Parathyroid adenoma (tissue), 2 donors: ENCODE measurements at regions not wholly inside any gene's neighbourhood (a gene's known extent, or its start where the extent isn't known, plus 50 kb on each side); places are given as distances from the start of the nearest gene placed in this dataset.

Experiments
- H2AFZ ChIP-seq: fragments of 300-600 bp; sonication (generic); one replicate; pipeline ENCODE4 v1.7.0; 2017; ENCODE audit warnings: antibody characterized with exemption, mild to moderate bottlenecking
- H3K27ac ChIP-seq: fragments of 300-600 bp; sonication (generic); one replicate; pipeline ENCODE4 v1.7.0; 2017
- H3K27me3 ChIP-seq: fragments of 300-600 bp; sonication (generic); one replicate; pipeline ENCODE4 v1.7.0; 2017; ENCODE audit warnings: low read length; ENCODE audit not compliant: control insufficient read depth, insufficient read depth
- H3K36me3 ChIP-seq: fragments of 300-600 bp; sonication (generic); one replicate; pipeline ENCODE4 v1.7.0; 2017; ENCODE audit warnings: low read length; ENCODE audit not compliant: control insufficient read depth, insufficient read depth
- H3K4me1 ChIP-seq: fragments of 300-600 bp; sonication (generic); one replicate; pipeline ENCODE4 v1.7.0; 2017; ENCODE audit warnings: control low read depth
- H3K4me2 ChIP-seq: fragments of 300-600 bp; sonication (generic); one replicate; pipeline ENCODE4 v1.7.0; 2017; ENCODE audit warnings: low read length
- H3K4me3 ChIP-seq: fragments of 300-600 bp; sonication (generic); one replicate; pipeline ENCODE4 v1.7.0; 2017; ENCODE audit warnings: low read depth, low read length
- H3K79me2 ChIP-seq: fragments of 300-600 bp; sonication (generic); one replicate; pipeline ENCODE4 v1.7.0; 2017; ENCODE audit warnings: control low read depth
- H3K9ac ChIP-seq: fragments of 300-600 bp; sonication (generic); one replicate; pipeline ENCODE4 v1.7.0; 2017; ENCODE audit warnings: mild to moderate bottlenecking
- H3K9me3 ChIP-seq: fragments of 300-600 bp; sonication (generic); one replicate; pipeline ENCODE4 v1.7.0; 2017; ENCODE audit warnings: low read length; ENCODE audit not compliant: control insufficient read depth
- TF ChIP-seq, protein P1 (sequence below): fragments of 300-600 bp; sonication (generic); IDR thresholded peaks from one replicate; pipeline ENCODE4 v1.7.0; 2017; ENCODE audit warnings: antibody characterized with exemption, mild to moderate bottlenecking
- donor health status: primary hyperparathyroidism.

DNA sequence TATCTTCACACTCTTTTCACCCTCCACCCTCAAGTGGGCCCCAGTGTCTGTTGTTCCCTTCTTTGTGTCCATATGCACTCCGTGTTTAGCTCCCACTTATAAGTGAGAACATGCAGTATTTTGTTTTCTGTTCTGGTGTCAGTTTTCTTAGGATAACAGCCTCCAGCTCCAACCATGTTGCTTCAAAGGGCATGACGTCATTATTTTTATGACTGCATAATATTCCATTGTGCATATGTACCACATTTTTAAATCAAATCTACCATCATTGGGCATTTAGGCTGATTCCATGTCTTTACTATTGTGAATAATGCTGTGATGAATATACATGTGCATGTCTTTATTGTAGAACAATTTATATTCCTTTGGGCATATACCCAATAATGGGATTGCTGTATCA, 140.3 kb downstream of the LYPLAL1 start:
- Histone ChIP-seq H3K36me3 (no peaks in the 10 kb centered on the region), H3K9me3 (peaks cover 4% of the 10 kb centered on the region), H3K27ac (no peak overlapping the region), H3K9ac (no peak overlapping the region), H2AFZ (no peak overlapping the region), H3K4me2 (no peak overlapping the region), H3K27me3 (no peaks in the 10 kb centered on the region), H3K4me3 (no peak overlapping the region), H3K79me2 (no peaks in the 10 kb centered on the region), H3K4me1 (no peaks in the 10 kb centered on the region)
- TF ChIP-seq, protein P1, sequence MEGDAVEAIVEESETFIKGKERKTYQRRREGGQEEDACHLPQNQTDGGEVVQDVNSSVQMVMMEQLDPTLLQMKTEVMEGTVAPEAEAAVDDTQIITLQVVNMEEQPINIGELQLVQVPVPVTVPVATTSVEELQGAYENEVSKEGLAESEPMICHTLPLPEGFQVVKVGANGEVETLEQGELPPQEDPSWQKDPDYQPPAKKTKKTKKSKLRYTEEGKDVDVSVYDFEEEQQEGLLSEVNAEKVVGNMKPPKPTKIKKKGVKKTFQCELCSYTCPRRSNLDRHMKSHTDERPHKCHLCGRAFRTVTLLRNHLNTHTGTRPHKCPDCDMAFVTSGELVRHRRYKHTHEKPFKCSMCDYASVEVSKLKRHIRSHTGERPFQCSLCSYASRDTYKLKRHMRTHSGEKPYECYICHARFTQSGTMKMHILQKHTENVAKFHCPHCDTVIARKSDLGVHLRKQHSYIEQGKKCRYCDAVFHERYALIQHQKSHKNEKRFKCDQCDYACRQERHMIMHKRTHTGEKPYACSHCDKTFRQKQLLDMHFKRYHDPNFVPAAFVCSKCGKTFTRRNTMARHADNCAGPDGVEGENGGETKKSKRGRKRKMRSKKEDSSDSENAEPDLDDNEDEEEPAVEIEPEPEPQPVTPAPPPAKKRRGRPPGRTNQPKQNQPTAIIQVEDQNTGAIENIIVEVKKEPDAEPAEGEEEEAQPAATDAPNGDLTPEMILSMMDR = no peak

DNA sequence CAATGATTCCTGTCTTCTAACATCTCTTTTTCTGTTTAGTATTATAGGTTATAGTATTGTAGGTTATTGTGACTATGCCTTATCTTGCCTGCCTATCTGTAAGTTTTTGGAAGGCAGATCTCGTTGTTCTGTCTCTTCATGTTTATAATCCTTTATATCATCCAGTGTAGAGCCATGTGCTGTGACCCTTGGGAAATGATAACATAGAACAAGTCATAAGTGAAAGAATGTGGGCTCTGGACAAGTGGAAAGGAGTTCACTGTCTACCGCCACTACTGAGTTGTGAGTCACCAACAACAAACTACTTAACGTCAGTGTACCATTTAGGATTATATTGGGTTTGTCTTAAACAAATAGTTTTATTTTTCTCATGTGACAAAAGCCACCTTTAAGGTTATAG, 139.3 kb downstream of the LYPLAL1 start:
- H3K27me3 ChIP-seq = no peaks in the 10 kb centered on the region
- no peak overlapping the region for H3K4me3 ChIP-seq
- TF ChIP-seq, protein P1 = no peak
- H3K36me3 ChIP-seq = no peaks in the 10 kb centered on the region
- H3K9me3 ChIP-seq = peaks cover 4% of the 10 kb centered on the region
- H3K27ac ChIP-seq = no peak overlapping the region
- no peak overlapping the region for H3K9ac ChIP-seq
- H3K79me2 ChIP-seq = no peaks in the 10 kb centered on the region
- no peak overlapping the region for H3K4me2 ChIP-seq
- no peaks in the 10 kb centered on the region for H3K4me1 ChIP-seq
- no peak overlapping the region for H2AFZ ChIP-seq

DNA sequence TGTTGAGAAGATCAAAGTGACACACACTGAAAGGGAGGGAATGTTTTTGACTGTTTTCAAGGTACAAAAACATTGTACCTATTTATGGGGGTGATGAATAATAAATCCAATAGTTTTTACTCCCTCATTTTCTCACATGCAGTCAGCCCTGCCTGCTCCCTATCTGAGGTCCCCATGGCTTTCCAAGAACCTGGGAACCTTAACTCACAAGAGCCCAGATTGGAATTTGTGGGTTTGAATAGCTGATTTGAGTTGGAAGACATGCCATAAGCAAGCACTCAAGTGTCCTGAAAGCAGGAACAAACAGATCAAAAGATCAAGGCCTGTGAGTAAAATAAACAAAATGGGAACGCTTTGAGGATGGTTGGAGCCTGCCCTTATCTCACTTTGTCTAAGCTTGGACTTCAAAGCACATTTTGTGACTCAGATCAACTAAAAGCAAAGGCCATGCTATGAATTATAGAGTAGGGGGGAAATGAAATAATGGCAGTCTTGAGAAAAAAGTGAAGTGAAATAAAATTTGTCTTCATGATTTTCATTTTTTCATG, 136.6 kb downstream of the LYPLAL1 start:
- H3K4me1 ChIP-seq = no peaks in the 10 kb centered on the region
- H3K79me2 ChIP-seq = no peaks in the 10 kb centered on the region
- no peak overlapping the region for H3K27ac ChIP-seq

DNA sequence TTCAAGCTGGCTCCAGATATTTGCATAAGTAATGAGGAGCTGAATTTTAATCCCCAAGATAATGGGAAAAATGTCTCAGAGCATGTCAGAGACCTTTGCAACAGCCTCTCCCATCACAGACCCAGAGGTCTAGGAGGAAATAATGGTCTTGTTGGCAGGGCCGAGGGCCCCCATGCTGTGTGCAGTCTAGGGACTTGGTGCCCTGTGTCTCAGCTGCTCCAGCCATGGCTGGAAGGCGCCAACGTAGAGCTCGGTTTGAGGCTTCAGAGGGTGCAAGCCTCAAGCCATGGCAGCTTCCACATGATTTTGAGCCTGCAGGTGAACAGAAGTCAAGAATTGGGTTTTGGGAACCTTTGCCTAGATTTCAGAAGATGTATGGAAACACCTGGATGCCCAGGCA, 134.7 kb downstream of the LYPLAL1 start:
- Histone ChIP-seq H3K4me3 (no peak overlapping the region), H3K79me2 (no peaks in the 10 kb centered on the region), H2AFZ (no peak overlapping the region), H3K4me1 (no peaks in the 10 kb centered on the region), H3K4me2 (no peak overlapping the region), H3K36me3 (no peaks in the 10 kb centered on the region), H3K9me3 (no peaks in the 10 kb centered on the region), H3K27me3 (no peaks in the 10 kb centered on the region), H3K9ac (no peak overlapping the region), H3K27ac (no peak overlapping the region)
- TF ChIP-seq, protein P1 = no peak

More for the DNA sequence above, 136.6 kb downstream of the LYPLAL1 start:
- Histone ChIP-seq H3K27me3 (no peaks in the 10 kb centered on the region), H3K4me3 (no peak overlapping the region), H2AFZ (no peak overlapping the region), H3K9ac (no peak overlapping the region), H3K9me3 (peaks cover under 1% of the 10 kb centered on the region), H3K36me3 (no peaks in the 10 kb centered on the region), H3K4me2 (no peak overlapping the region)
- TF ChIP-seq, protein P1 = no peak
